Activated CD4-positive, alpha-beta T cell treated with anti-CD3 and anti-CD28 coated beads for 36 hours (primary cell): ENCODE measurements at regions not wholly inside any gene's neighbourhood (a gene's known extent, or its start where the extent isn't known, plus 50 kb on each side); places are given as distances from the start of the nearest gene placed in this dataset.
"Not testable (repeated sequence)": the region's sequence is repeated elsewhere in the genome, so short reads cannot be mapped to it uniquely, and the experiment has no call there.

Source experiments
- ATAC-seq: fragments of 200-7000 bp; cut with Tn5 transposase; one replicate; pipeline ENCODE4 v1.10.0; 2021; ENCODE audit warnings: mild to moderate bottlenecking, moderate library complexity
- CTCF ChIA-PET: fragments of 350-600 bp; sonication (Branson Sonifier 250); formaldehyde crosslinking; loops from one replicate; lab custom pipeline; 2021; ENCODE audit warnings: antibody characterized with exemption; lab: Charles Lee
- POLR2A ChIA-PET: fragments of 350-600 bp; sonication (Branson Sonifier 250); formaldehyde crosslinking; loops from one replicate; lab custom pipeline; 2021; ENCODE audit warnings: antibody characterized with exemption, inconsistent platforms; lab: Charles Lee
- DNase-seq: peaks from one replicate; pipeline ENCODE4 v3.0.0-alpha.2; 2020
- H3K27ac Mint-ChIP-seq: one replicate; pipeline ENCODE4 v1.8.0; 2021; ENCODE audit warnings: mixed read lengths
- H3K27me3 Mint-ChIP-seq: one replicate; pipeline ENCODE4 v1.8.0; 2021; ENCODE audit warnings: mixed read lengths
- H3K36me3 Mint-ChIP-seq: one replicate; pipeline ENCODE4 v1.8.0; 2021; ENCODE audit warnings: low read depth, mixed read lengths
- H3K4me1 Mint-ChIP-seq: one replicate; pipeline ENCODE4 v1.8.0; 2021; ENCODE audit warnings: mixed read lengths
- H3K4me3 Mint-ChIP-seq: one replicate; pipeline ENCODE4 v1.8.0; 2021; ENCODE audit warnings: mild to moderate bottlenecking, moderate library complexity, mixed read lengths
- H3K9me3 Mint-ChIP-seq: one replicate; pipeline ENCODE4 v1.8.0; 2021; ENCODE audit warnings: low read depth, mixed read lengths
- intact Hi-C, 2 experiments: fragments of 100-400 bp; cut with DNase I in 1 of 2; cut with micrococcal nuclease in 1 of 2; formaldehyde crosslinking; loops; one replicate each; pipeline versions ENCODE4 v1.14.2 to v1.15.1; 2022 to 2024; cut with DNase I, micrococcal nuclease

DNA sequence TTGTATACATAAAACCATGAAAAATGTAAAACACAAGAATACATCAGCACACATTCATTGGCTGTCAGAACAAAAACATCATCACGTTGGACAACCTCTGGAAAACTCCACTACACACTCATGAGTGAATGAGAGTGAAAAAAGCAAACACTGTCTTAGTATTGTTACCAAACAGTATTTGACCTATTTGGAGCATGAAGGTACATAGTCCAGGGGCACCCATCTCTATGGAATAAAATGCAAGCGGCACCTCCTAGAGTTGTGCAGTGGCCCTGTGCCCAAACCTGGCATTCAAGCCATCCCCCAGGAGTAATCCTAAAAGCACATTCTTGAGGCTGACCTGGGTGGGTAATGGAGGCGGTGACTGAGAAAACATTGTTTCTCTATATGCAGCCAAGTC lies 67.0 kb upstream of the SOD1 start:
- Mint-ChIP-seq H3K9me3 (no peaks in the 10 kb centered on the region), H3K4me1 (no peaks in the 10 kb centered on the region), H3K27me3 (peaks cover 2% of the 10 kb centered on the region), H3K27ac (no peak overlapping the region), H3K36me3 (no peaks in the 10 kb centered on the region), H3K4me3 (no peak overlapping the region)
- POLR2A ChIA-PET: no interaction called here
- no peak for ATAC-seq
- no peak for DNase-seq
- CTCF ChIA-PET: interaction anchor here (1.1 to 1.2 kb wide), 2 partner anchors 13 to 394 kb away, joined by 3 read pairs; no protein-coding TSS in a partner anchor
- intact Hi-C loops: no loop called here

DNA sequence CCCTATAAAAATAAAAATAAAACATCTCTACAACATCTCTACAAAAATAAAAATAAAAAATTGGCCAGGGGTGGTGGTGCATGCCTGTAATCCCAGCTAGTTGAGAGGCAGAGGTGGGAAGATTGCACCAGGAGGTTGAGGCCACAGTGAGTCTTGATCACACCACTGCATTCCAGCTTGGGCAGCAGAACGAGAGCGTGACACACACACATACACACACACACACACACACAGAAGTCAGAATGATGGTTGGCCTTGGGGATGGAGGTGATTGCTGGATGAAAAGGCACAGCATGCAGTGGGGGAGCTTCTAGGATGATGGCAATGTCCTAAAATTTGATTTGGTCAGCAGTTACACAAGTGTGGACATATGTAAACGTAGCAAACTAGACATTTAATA lies 69.7 kb upstream of the SOD1 start:
- H3K4me3 Mint-ChIP-seq: no peak overlapping the region
- ChIA-PET CTCF (interaction anchor here (0.6 to 1.6 kb wide), 2 partner anchors 8 to 391 kb away, joined by 3 to 7 read pairs; no protein-coding TSS in a partner anchor), POLR2A (no interaction called here)
- H3K27me3 Mint-ChIP-seq: peaks cover 2% of the 10 kb centered on the region
- H3K36me3 Mint-ChIP-seq: no peaks in the 10 kb centered on the region
- H3K9me3 Mint-ChIP-seq: no peaks in the 10 kb centered on the region
- ATAC-seq: no peak
- no peak overlapping the region for H3K27ac Mint-ChIP-seq
- DNase-seq: no peak
- intact Hi-C loops: no loop called here
- no peaks in the 10 kb centered on the region for H3K4me1 Mint-ChIP-seq

DNA sequence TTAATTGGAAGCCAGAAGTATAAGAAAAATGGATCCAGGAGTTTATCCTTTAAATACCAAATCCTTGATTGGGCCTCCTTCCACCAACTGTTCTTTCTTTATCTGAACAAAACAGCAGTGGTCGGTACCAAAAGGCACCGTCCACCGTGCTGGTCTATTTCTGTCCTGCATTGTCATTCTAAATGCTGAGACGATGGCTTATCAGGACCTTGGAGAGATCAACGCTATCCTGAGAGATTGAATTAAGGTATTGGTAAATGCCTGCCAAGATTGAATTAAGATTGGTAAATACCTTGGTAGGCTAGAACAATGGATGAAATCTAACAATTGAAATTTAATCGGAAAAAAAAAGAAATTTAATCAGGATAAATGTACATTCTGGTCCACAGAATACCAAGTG lies 73.4 kb upstream of the SOD1 start:
- ChIA-PET CTCF (interaction anchor here (1.3 kb wide), 1 partner anchor 15 kb away, joined by 3 read pairs; no protein-coding TSS in a partner anchor), POLR2A (no interaction called here)
- intact Hi-C loops: no loop called here

DNA sequence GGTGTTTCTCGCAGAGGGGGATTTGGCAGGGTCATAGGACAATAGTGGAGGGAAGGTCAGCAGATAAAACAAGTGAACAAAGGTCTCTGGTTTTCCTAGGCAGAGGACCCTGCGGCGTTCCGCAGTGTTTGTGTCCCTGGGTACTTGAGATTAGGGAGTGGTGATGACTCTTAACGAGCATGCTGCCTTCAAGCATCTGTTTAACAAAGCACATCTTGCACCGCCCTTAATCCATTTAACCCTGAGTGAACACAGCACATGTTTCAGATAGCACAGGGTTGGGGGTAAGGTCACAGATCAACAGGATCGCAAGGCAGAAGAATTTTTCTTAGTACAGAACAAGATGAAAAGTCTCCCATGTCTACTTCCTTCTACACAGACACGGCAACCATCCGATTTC lies 75.6 kb upstream of the SOD1 start:
- H3K36me3 Mint-ChIP-seq, H3K4me1 Mint-ChIP-seq, intact Hi-C loops, ATAC-seq, H3K9me3 Mint-ChIP-seq, H3K27ac Mint-ChIP-seq, CTCF ChIA-PET, DNase-seq, H3K4me3 Mint-ChIP-seq, POLR2A ChIA-PET, H3K27me3 Mint-ChIP-seq: not testable (repeated sequence)

More for the DNA sequence above, 73.4 kb upstream of the SOD1 start:
- no peak overlapping the region for H3K27ac Mint-ChIP-seq
- ATAC-seq (no peak), DNase-seq (no peak)
- H3K27me3 Mint-ChIP-seq: peaks cover 2% of the 10 kb centered on the region
- H3K9me3 Mint-ChIP-seq: no peaks in the 10 kb centered on the region
- H3K36me3 Mint-ChIP-seq: no peaks in the 10 kb centered on the region
- H3K4me3 Mint-ChIP-seq: no peak overlapping the region
- no peaks in the 10 kb centered on the region for H3K4me1 Mint-ChIP-seq

DNA sequence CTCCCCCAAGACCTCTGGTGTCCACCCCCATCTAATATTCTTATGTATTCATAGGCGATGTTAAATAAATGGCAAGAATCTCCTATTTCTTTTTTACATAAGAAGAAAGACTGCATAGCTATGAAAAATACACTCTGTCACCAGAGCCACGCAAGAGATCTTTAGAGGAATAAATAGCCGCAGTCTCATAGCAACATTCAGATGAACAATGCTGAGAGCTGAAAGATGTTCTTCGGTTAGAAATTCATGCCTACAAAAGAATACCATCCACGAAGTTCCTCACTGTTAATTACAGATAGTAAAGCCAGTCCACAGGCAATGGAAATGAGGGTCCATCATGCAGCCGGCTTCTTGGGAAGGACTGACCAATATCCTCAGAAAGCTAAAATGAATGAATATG lies 76.0 kb upstream of the SOD1 start:
- H3K4me3 Mint-ChIP-seq: no peak overlapping the region
- ATAC-seq (no peak), DNase-seq (no peak)
- no peaks in the 10 kb centered on the region for H3K36me3 Mint-ChIP-seq
- no peak overlapping the region for H3K27ac Mint-ChIP-seq
- H3K27me3 Mint-ChIP-seq: no peaks in the 10 kb centered on the region
- intact Hi-C loops: no loop called here
- no peaks in the 10 kb centered on the region for H3K9me3 Mint-ChIP-seq
- no peaks in the 10 kb centered on the region for H3K4me1 Mint-ChIP-seq
- CTCF ChIA-PET: interaction anchor here (0.6 to 1.6 kb wide), 5 partner anchors 11 to 486 kb away, joined by 3 to 6 read pairs (median 4); no protein-coding TSS in a partner anchor
- POLR2A ChIA-PET: no interaction called here

DNA sequence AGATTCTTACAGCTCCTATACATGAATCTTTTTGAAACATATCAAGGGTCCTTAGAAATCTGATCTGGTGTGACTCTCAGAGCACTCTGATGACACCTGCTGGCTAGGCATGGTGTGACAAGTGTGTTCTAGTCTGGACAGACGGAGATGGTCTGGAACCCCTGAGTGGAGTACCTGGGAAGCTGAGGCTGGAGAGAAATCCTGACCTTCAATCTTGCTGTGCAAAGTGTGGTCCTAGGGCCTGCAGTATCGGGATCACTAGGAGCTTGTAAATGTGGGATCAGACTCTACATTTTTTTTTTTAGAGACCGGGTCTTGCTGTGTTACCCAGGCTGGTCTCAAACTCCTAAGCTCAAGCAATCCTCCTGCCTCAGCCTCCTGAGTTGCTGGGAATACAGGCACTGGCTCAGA lies 78.6 kb upstream of the SOD1 start:
- H3K27me3 Mint-ChIP-seq: peaks cover 3% of the 10 kb centered on the region
- no peak overlapping the region for H3K27ac Mint-ChIP-seq
- DNase-seq: peak; percentile 87
- CTCF ChIA-PET: interaction anchor here (0.6 to 3.3 kb wide), 55 partner anchors 9 to 497 kb away, joined by 3 to 29 read pairs (median 4); no protein-coding TSS in a partner anchor
- peak; percentile 85 for ATAC-seq
- intact Hi-C loops: loop anchor here (1.0 to 2.0 kb wide), 4 partner anchors 24 to 483 kb away; no protein-coding TSS in a partner anchor
- H3K4me3 Mint-ChIP-seq: no peak overlapping the region
- POLR2A ChIA-PET: interaction anchor here (0.6 kb wide), 1 partner anchor 227 kb away, joined by 3 read pairs; no protein-coding TSS in a partner anchor
- H3K4me1 Mint-ChIP-seq: no peaks in the 10 kb centered on the region
- no peaks in the 10 kb centered on the region for H3K36me3 Mint-ChIP-seq
- H3K9me3 Mint-ChIP-seq: no peaks in the 10 kb centered on the region

DNA sequence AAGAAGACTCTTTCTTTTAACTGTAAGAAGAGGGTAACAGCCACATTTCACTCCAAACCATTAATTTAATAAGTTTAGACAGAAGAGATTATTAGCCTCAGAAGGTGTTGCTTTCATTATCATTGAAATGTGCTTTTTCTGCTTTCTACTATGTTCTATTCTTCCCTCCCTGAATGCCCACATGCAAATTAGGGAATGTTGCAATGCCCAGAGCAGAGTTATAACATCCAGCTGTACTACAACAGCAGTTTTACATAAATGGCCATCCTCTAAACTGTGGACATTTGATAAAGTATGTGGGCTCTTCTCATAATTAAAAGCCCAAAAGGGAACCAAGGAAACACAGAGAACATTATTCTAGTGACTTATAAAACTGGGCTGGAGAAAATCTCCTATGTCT lies 82.2 kb upstream of the SOD1 start:
- Mint-ChIP-seq H3K4me1 (no peaks in the 10 kb centered on the region), H3K36me3 (no peaks in the 10 kb centered on the region), H3K27ac (no peak overlapping the region), H3K4me3 (no peak overlapping the region), H3K9me3 (no peaks in the 10 kb centered on the region), H3K27me3 (peaks cover 3% of the 10 kb centered on the region)
- intact Hi-C loops: no loop called here
- DNase-seq (no peak), ATAC-seq (no peak)
- CTCF ChIA-PET: interaction anchor here (0.6 to 1.1 kb wide), 3 partner anchors 291 to 478 kb away, joined by 5 to 6 read pairs (median 5); no protein-coding TSS in a partner anchor
- POLR2A ChIA-PET: interaction anchor here (0.7 kb wide), 1 partner anchor 738 kb away, joined by 6 read pairs; no protein-coding TSS in a partner anchor

DNA sequence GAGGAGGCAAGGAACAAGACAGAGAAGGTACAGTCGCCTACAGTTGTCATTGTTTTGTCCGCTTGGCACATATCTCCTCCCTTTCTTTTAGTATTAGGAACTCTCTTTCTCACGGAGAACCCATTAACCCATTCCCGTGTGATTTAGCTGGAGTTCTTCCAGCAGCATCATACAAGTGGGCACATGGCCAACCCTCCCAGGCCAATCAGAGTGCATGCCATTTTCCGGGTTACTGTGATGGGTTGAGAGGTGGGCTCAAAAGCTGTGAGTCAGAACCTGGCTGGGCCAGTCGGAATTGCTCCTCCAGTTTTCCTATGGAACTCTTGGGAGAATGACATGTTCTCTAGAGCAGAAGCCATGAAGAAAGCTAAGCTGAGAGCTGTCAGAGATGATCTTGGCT lies 83.1 kb upstream of the SOD1 start:
- no peak overlapping the region for H3K4me3 Mint-ChIP-seq
- ATAC-seq (no peak), DNase-seq (no peak)
- peaks cover 3% of the 10 kb centered on the region for H3K27me3 Mint-ChIP-seq
- POLR2A ChIA-PET: no interaction called here
- intact Hi-C loops: no loop called here
- CTCF ChIA-PET: interaction anchor here (1.1 kb wide), 1 partner anchor 477 kb away, joined by 6 read pairs; no protein-coding TSS in a partner anchor
- no peak overlapping the region for H3K27ac Mint-ChIP-seq
- no peaks in the 10 kb centered on the region for H3K9me3 Mint-ChIP-seq
- no peaks in the 10 kb centered on the region for H3K4me1 Mint-ChIP-seq
- H3K36me3 Mint-ChIP-seq: no peaks in the 10 kb centered on the region

DNA sequence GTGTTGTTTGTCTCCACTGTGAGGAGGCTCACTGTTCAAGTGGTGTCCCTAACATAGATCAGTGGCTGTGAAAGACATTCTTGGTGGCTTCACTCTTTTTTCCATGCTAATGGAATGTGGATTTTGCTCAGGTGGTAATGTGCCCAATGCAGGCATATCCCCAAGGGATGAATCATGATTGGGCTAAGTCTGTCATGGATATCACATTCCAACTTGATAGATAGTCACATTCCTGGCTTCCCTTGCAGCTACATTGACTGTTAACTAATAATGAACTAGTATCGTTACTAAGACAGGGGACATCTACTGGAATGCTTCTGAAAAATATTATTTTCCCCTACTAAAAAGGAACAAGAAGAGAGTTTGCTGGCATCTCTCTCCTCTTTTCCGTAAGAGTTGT lies 86.3 kb upstream of the SOD1 start:
- peaks cover 3% of the 10 kb centered on the region for H3K27me3 Mint-ChIP-seq
- POLR2A ChIA-PET: no interaction called here
- no peak for DNase-seq
- no peaks in the 10 kb centered on the region for H3K9me3 Mint-ChIP-seq
- H3K36me3 Mint-ChIP-seq: no peaks in the 10 kb centered on the region
- intact Hi-C loops: no loop called here
- no peak for ATAC-seq
- no peak overlapping the region for H3K27ac Mint-ChIP-seq
- no peak overlapping the region for H3K4me3 Mint-ChIP-seq
- CTCF ChIA-PET: interaction anchor here (0.5 kb wide), 1 partner anchor 56 kb away, joined by 3 read pairs; no protein-coding TSS in a partner anchor
- H3K4me1 Mint-ChIP-seq: no peaks in the 10 kb centered on the region

DNA sequence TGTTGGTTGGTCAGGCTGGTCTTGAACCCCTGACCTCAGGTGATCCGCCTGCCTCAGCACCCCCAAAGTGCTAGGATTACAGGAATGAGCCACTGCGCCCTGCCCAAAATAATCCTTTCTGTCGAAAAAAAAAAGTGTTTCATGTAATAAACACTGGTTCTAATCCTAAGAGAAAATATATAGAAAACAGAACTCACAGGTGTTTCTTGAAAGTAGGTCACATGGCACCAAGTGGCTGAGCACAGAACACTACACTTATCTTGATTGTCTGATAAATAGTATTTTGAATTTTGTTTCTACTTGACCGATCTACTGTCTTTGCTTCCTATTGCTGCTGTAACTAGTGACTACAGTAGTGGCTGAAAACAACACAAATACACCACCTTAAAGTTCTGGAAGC lies 87.6 kb upstream of the SOD1 start:
- Mint-ChIP-seq H3K4me3 (no peak overlapping the region), H3K27me3 (peaks cover 3% of the 10 kb centered on the region), H3K4me1 (no peaks in the 10 kb centered on the region), H3K27ac (no peak overlapping the region), H3K36me3 (no peaks in the 10 kb centered on the region), H3K9me3 (no peaks in the 10 kb centered on the region)
- ChIA-PET POLR2A (interaction anchor here (0.7 kb wide), 1 partner anchor 8 kb away, joined by 3 read pairs; no protein-coding TSS in a partner anchor), CTCF (interaction anchor here (1.0 to 1.1 kb wide), 2 partner anchors 9 to 474 kb away, joined by 4 to 11 read pairs; no protein-coding TSS in a partner anchor)
- DNase-seq (no peak), ATAC-seq (no peak)
- intact Hi-C loops: no loop called here

DNA sequence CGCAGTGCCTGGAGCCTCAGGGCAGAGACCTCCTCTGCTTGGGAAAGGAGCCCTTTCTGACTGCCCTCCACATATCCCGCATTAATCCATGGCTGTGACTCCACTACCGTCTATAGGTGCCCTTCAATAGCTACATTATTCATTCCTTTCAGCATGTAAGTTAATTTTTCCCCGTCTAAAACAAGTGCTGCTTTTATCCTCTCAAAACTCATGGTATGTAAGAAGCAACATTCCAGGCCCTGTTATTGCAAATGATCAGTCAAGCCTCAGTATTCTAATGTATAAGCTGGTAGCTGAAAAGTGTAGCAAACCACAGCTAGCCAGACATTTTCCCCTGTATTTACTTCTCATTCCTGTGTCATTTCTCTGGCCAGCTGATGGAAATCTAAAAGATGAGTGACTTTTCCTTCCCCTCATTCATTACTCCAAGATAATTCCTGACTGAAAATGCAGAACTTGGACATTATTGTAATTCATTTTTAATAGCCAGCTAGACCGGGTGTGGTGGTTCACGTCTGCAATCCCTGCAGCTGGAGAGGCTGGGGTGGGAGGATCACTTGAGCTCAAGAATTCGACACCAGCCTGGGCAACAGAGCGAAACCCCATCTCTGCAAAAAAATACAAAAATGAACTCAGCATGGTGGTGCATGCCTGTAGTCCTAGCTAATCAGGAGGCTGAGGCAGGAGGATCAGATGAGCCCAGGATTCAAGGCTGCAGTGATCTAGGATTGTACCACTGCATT lies 88.5 kb upstream of the SOD1 start:
- Mint-ChIP-seq H3K27me3 (no peaks in the 10 kb centered on the region), H3K9me3 (no peaks in the 10 kb centered on the region), H3K27ac (no peak overlapping the region), H3K4me3 (no peak overlapping the region), H3K4me1 (no peaks in the 10 kb centered on the region), H3K36me3 (no peaks in the 10 kb centered on the region)
- ATAC-seq (no peak), DNase-seq (no peak)
- ChIA-PET CTCF (interaction anchor here (1.0 to 1.1 kb wide), 3 partner anchors 10 to 473 kb away, joined by 3 to 11 read pairs (median 4); no protein-coding TSS in a partner anchor), POLR2A (interaction anchor here (0.6 to 0.7 kb wide), 2 partner anchors 7 to 159 kb away, joined by 3 read pairs; no protein-coding TSS in a partner anchor)
- intact Hi-C loops: no loop called here
